GM23248 (cell line): ENCODE measurements at regions not wholly inside any gene's neighbourhood (a gene's known extent, or its start where the extent isn't known, plus 50 kb on each side); places are given as distances from the start of the nearest gene placed in this dataset.

Source experiments
- DNase-seq: peaks from one replicate; pipeline ENCODE4 v3.0.0-alpha.2; 2015
- H2AFZ ChIP-seq: fragments of 200-600 bp; sonication (generic); 2 replicates; pipeline ENCODE4 v1.6.1; 2016; ENCODE audit warnings: antibody characterized with exemption
- H3F3A ChIP-seq: fragments of 200-600 bp; sonication (generic); 2 replicates; pipeline ENCODE4 v1.6.1; 2016; ENCODE audit warnings: mild to moderate bottlenecking, antibody characterized with exemption, mixed run types; ENCODE audit not compliant: insufficient read depth
- H3K27ac ChIP-seq: fragments of 200-600 bp; sonication (generic); 2 replicates; pipeline ENCODE4 v1.5.1; 2016; ENCODE audit warnings: mild to moderate bottlenecking
- H3K27me3 ChIP-seq: fragments of 200-600 bp; sonication (generic); replicated peaks from 2 replicates; pipeline ENCODE4 v1.6.1; 2016; ENCODE audit warnings: mild to moderate bottlenecking; ENCODE audit not compliant: insufficient read depth
- H3K36me3 ChIP-seq: fragments of 200-600 bp; sonication (generic); 2 replicates; pipeline ENCODE4 v1.6.1; 2016; ENCODE audit warnings: low read depth, mild to moderate bottlenecking
- H3K4me1 ChIP-seq: fragments of 200-600 bp; sonication (generic); 2 replicates; pipeline ENCODE4 v1.6.1; 2016; ENCODE audit warnings: mild to moderate bottlenecking; ENCODE audit not compliant: insufficient read depth
- H3K4me2 ChIP-seq: fragments of 200-600 bp; sonication (generic); one replicate; pipeline ENCODE4 v1.6.1; 2016; ENCODE audit warnings: mild to moderate bottlenecking; ENCODE audit not compliant: unreplicated experiment
- H3K4me3 ChIP-seq: fragments of 200-600 bp; sonication (generic); 2 replicates; pipeline ENCODE4 v1.5.1; 2016; ENCODE audit warnings: mild to moderate bottlenecking
- H3K79me2 ChIP-seq: fragments of 200-600 bp; sonication (generic); 2 replicates; pipeline ENCODE4 v1.6.1; 2016; ENCODE audit warnings: mild to moderate bottlenecking; ENCODE audit not compliant: insufficient read depth
- H3K9ac ChIP-seq: fragments of 200-600 bp; sonication (generic); 2 replicates; pipeline ENCODE4 v1.6.1; 2016; ENCODE audit warnings: mild to moderate bottlenecking
- H3K9me2 ChIP-seq: fragments of 200-600 bp; sonication (generic); 2 replicates; pipeline ENCODE4 v1.6.1; 2016; ENCODE audit warnings: mixed run types, mild to moderate bottlenecking, moderate library complexity; ENCODE audit not compliant: insufficient read depth
- H3K9me3 ChIP-seq: fragments of 200-600 bp; sonication (generic); one replicate; pipeline ENCODE4 v1.6.1; 2017; ENCODE audit warnings: low read depth
- H4K20me1 ChIP-seq: fragments of 200-600 bp; sonication (generic); 2 replicates; pipeline ENCODE4 v1.6.0; 2016; ENCODE audit not compliant: insufficient read depth
- EZH2 ChIP-seq: fragments of 200-600 bp; sonication (generic); IDR thresholded peaks from 2 replicates; pipeline ENCODE4 v1.6.1; 2018; ENCODE audit warnings: antibody characterized with exemption, mild to moderate bottlenecking; ENCODE audit not compliant: insufficient read depth, poor library complexity, severe bottlenecking
- EZH2phosphoT487 ChIP-seq: fragments of 200-600 bp; sonication (generic); IDR thresholded peaks from 2 replicates; pipeline ENCODE4 v1.6.1; 2018; ENCODE audit warnings: antibody characterized with exemption, moderate library complexity, mild to moderate bottlenecking, low read depth; ENCODE audit not compliant: insufficient read depth
- WGBS, 2 experiments: methylation state at CpG; one replicate each; pipeline ENCODE4 v1.1.6; 2015 to 2017; ENCODE audit warnings: low lambda C conversion rate in 2 of 2, low coverage in 1 of 2; ENCODE audit errors: missing lambda C conversion rate in 2 of 2; 5-methylcytosine and 5-hydroxymethylcytosine counted together
- in situ Hi-C: fragments of 300-500 bp; cut with MboI; formaldehyde crosslinking; loops from 2 replicates; pipeline ENCODE4 v1.15.0; 2020

- Histone ChIP-seq H2AFZ (no peak overlapping the region), H3K27me3 (peaks cover 49% of the 10 kb centered on the region), H3K79me2 (no peaks in the 10 kb centered on the region), H3K4me1 (no peaks in the 10 kb centered on the region), H3K9ac (no peak overlapping the region), H3K9me3 (no peaks in the 10 kb centered on the region), H3F3A (no peaks in the 10 kb centered on the region), H3K27ac (no peak overlapping the region), H3K9me2 (no peaks in the 10 kb centered on the region), H4K20me1 (no peaks in the 10 kb centered on the region), H3K4me2 (no peak overlapping the region), H3K36me3 (no peaks in the 10 kb centered on the region), H3K4me3 (no peak overlapping the region)
- no peak for TF ChIP-seq EZH2
- TF ChIP-seq EZH2phosphoT487 = no peak
- WGBS, 2 experiments = 12 to 16% methylated on average over 3 of the region's 3 CpGs
- no peak for DNase-seq
- in situ Hi-C loops = no loop called here
Observed at GRCh38 chr2:121039679-121040078, 245.3 kb downstream of the TFCP2L1 start.

GRCh38 chr2:121041516-121041915 lies 243.5 kb downstream of the TFCP2L1 start:
- no peak for DNase-seq
- Histone ChIP-seq H3F3A (no peaks in the 10 kb centered on the region), H3K9me2 (no peaks in the 10 kb centered on the region), H3K4me1 (no peaks in the 10 kb centered on the region), H3K79me2 (no peaks in the 10 kb centered on the region), H3K4me2 (no peak overlapping the region), H2AFZ (no peak overlapping the region), H3K36me3 (no peaks in the 10 kb centered on the region), H3K4me3 (no peak overlapping the region), H4K20me1 (no peaks in the 10 kb centered on the region), H3K27ac (no peak overlapping the region), H3K9ac (no peak overlapping the region), H3K9me3 (no peaks in the 10 kb centered on the region), H3K27me3 (peaks cover 37% of the 10 kb centered on the region)
- in situ Hi-C loops = no loop called here
- TF ChIP-seq EZH2 (no peak), EZH2phosphoT487 (no peak)
- WGBS, 2 experiments = 0% methylated on average over 1 of the region's 1 CpG

GRCh38 chr2:121043061-121043826 lies 241.8 kb downstream of the TFCP2L1 start:
- Histone ChIP-seq H3K27ac (no peak overlapping the region), H2AFZ (no peak overlapping the region), H3K27me3 (peaks cover 20% of the 10 kb centered on the region), H3K9ac (no peak overlapping the region), H3K79me2 (no peaks in the 10 kb centered on the region), H3K4me3 (no peak overlapping the region), H4K20me1 (no peaks in the 10 kb centered on the region), H3K4me1 (no peaks in the 10 kb centered on the region), H3F3A (no peaks in the 10 kb centered on the region), H3K9me2 (no peaks in the 10 kb centered on the region), H3K9me3 (no peaks in the 10 kb centered on the region), H3K36me3 (no peaks in the 10 kb centered on the region), H3K4me2 (no peak overlapping the region)
- TF ChIP-seq EZH2phosphoT487 (no peak), EZH2 (no peak)
- 59 to 72% methylated on average over 7 to 8 of the region's 8 CpGs for WGBS, 2 experiments
- no peak for DNase-seq
- in situ Hi-C loops = no loop called here

- Histone ChIP-seq H3K4me2 (no peak overlapping the region), H3K36me3 (no peaks in the 10 kb centered on the region), H2AFZ (no peak overlapping the region), H3K9me3 (no peaks in the 10 kb centered on the region), H3K27ac (no peak overlapping the region), H3K79me2 (no peaks in the 10 kb centered on the region), H3F3A (no peaks in the 10 kb centered on the region), H3K9ac (no peak overlapping the region), H3K27me3 (peaks cover 15% of the 10 kb centered on the region), H4K20me1 (no peaks in the 10 kb centered on the region), H3K4me1 (no peaks in the 10 kb centered on the region), H3K9me2 (no peaks in the 10 kb centered on the region), H3K4me3 (no peak overlapping the region)
- no peak for DNase-seq
- in situ Hi-C loops = no loop called here
- TF ChIP-seq EZH2 (no peak), EZH2phosphoT487 (no peak)
- 31 to 39% methylated on average over 3 of the region's 3 CpGs for WGBS, 2 experiments
Observed at GRCh38 chr2:121043827-121044222, 241.2 kb downstream of the TFCP2L1 start.
